ENCODE measurements at regions not wholly inside any gene's neighbourhood (a gene's known extent, or its start where the extent isn't known, plus 50 kb on each side); places are given as distances from the start of the nearest gene placed in this dataset.

GRCh38 chr6:169880516-169880915 lies 129.1 kb downstream of the ERMARD start:
- Histone ChIP-seq H3K36me3 (ENCODE audit: insufficient read depth, low read length, poor library complexity, severe bottlenecking) (no peaks in the 10 kb centered on the region), H3K4me3 (ENCODE audit: low read depth, low read length, poor library complexity, severe bottlenecking) (no peak overlapping the region), H3K9me3 (ENCODE audit: low read depth, low read length, poor library complexity, severe bottlenecking) (no peaks in the 10 kb centered on the region), H3K27ac (ENCODE audit: low read depth, low read length, poor library complexity, severe bottlenecking) (no peak overlapping the region), H3K27me3 (replicated peaks; ENCODE audit: insufficient read depth, low read depth, low read length, poor library complexity) (no peaks in the 10 kb centered on the region), H3K4me1 (ENCODE audit: insufficient read depth, low read length, poor library complexity, severe bottlenecking) (no peaks in the 10 kb centered on the region)
- ChIA-PET POLR2A (ENCODE audit: low non-redundant PET) (no interaction called here), CTCF (no interaction called here)
- no peak for TF ChIP-seq CTCF (conservative IDR thresholded peaks at IDR 0.05; ENCODE audit: low read depth, low read length)
- intact Hi-C loops (cut with micrococcal nuclease; ENCODE audit: unreplicated experiment) = no loop called here
- DNase-seq (ENCODE audit: low spot score) = no peak
- no TSS peak for BruUV-seq (replicated peaks)

- DNase-seq (ENCODE audit: low spot score) = no peak
- no TSS peak for BruUV-seq (replicated peaks)
- Histone ChIP-seq H3K4me3 (ENCODE audit: low read depth, low read length, poor library complexity, severe bottlenecking) (no peak overlapping the region), H3K27ac (ENCODE audit: low read depth, low read length, poor library complexity, severe bottlenecking) (no peak overlapping the region), H3K9me3 (ENCODE audit: low read depth, low read length, poor library complexity, severe bottlenecking) (no peaks in the 10 kb centered on the region), H3K36me3 (ENCODE audit: insufficient read depth, low read length, poor library complexity, severe bottlenecking) (no peaks in the 10 kb centered on the region), H3K4me1 (ENCODE audit: insufficient read depth, low read length, poor library complexity, severe bottlenecking) (no peaks in the 10 kb centered on the region), H3K27me3 (replicated peaks; ENCODE audit: insufficient read depth, low read depth, low read length, poor library complexity) (no peaks in the 10 kb centered on the region)
- no peak for TF ChIP-seq CTCF (conservative IDR thresholded peaks at IDR 0.05; ENCODE audit: low read depth, low read length)
- POLR2A ChIA-PET (ENCODE audit: low non-redundant PET) = no interaction called here
- intact Hi-C loops (cut with micrococcal nuclease; ENCODE audit: unreplicated experiment) = no loop called here
- CTCF ChIA-PET = no interaction called here
These were observed 117.9 kb downstream of the ERMARD start for GRCh38 chr6:169869301-169869700.

GRCh38 chr6:169868458-169868857 lies 117.0 kb downstream of the ERMARD start:
- no peak overlapping the region for H3K4me3 ChIP-seq (ENCODE audit: low read depth, low read length, poor library complexity, severe bottlenecking)
- no peaks in the 10 kb centered on the region for H3K4me1 ChIP-seq (ENCODE audit: insufficient read depth, low read length, poor library complexity, severe bottlenecking)
- no peaks in the 10 kb centered on the region for H3K36me3 ChIP-seq (ENCODE audit: insufficient read depth, low read length, poor library complexity, severe bottlenecking)
- TF ChIP-seq CTCF (conservative IDR thresholded peaks at IDR 0.05; ENCODE audit: low read depth, low read length) (no peak), EZH2 (IDR thresholded peaks at IDR 0.05; ENCODE audit: borderline replicate concordance, low read depth, low read length, poor library complexity, severe bottlenecking) (no peak)
- H3K27me3 ChIP-seq (replicated peaks; ENCODE audit: insufficient read depth, low read depth, low read length, poor library complexity) = no peaks in the 10 kb centered on the region
- H3K9me3 ChIP-seq (ENCODE audit: low read depth, low read length, poor library complexity, severe bottlenecking) = no peaks in the 10 kb centered on the region
- no TSS peak for BruUV-seq (replicated peaks)
- intact Hi-C loops (cut with micrococcal nuclease; ENCODE audit: unreplicated experiment) = no loop called here
- ChIA-PET CTCF (no interaction called here), POLR2A (ENCODE audit: low non-redundant PET) (no interaction called here)
- DNase-seq (ENCODE audit: low spot score) = no peak
- no peak overlapping the region for H3K27ac ChIP-seq (ENCODE audit: low read depth, low read length, poor library complexity, severe bottlenecking)
